GM12878 (cell line): ENCODE measurements at regions not wholly inside any gene's neighbourhood (a gene's known extent, or its start where the extent isn't known, plus 50 kb on each side); places are given as distances from the start of the nearest gene placed in this dataset.

ENCODE experiments used
- ATAC-seq: fragments of 200-7000 bp; cut with Tn5 transposase; 3 replicates; pipeline ENCODE4 v1.9.1; 2020; ENCODE audit warnings: mild to moderate bottlenecking, moderate library complexity
- BruUV-seq: library from RNA; stranded (reverse); fragments of 400-500 nt; replicated peaks from 2 replicates; lab custom pipeline; 2021; lab: Mats Ljungman, UMichigan
- CTCF ChIA-PET: fragments of 300-600 bp; sonication (Branson Sonifier 250); formaldehyde crosslinking; extraction: SDS; loops from one replicate; lab custom pipeline; 2021; ENCODE audit warnings: inconsistent platforms; lab: Yijun Ruan, JAX
- POLR2A ChIA-PET: fragments of 350-600 bp; formaldehyde crosslinking; extraction: SDS; loops from one replicate; lab custom pipeline; 2021; ENCODE audit warnings: inconsistent platforms; lab: Charles Lee
- RAD21 ChIA-PET: fragments of 300-600 bp; sonication (Branson Sonifier 250); formaldehyde crosslinking; loops from one replicate; lab custom pipeline; 2023; ENCODE audit warnings: antibody characterized with exemption; ENCODE audit not compliant: unreplicated experiment; lab: Charles Lee
- SMC1A ChIA-PET: fragments of 300-600 bp; sonication (Branson Sonifier 250); formaldehyde crosslinking; loops from one replicate; lab custom pipeline; 2023; ENCODE audit not compliant: unreplicated experiment, uncharacterized antibody; lab: Charles Lee
- DNase-seq: peaks from one replicate; pipeline ENCODE4 v3.0.0-alpha.2; 2011; ENCODE audit warnings: low read depth, low spot score
- FAIRE-seq: peaks from 3 replicates; lab custom pipeline; 2011; peaks lifted over from hg19 to GRCh38; lab: Jason Lieb, UNC
- H2AFZ ChIP-seq: 2 replicates; pipeline ENCODE4 v1.6.0; 2011; ENCODE audit warnings: low read depth, low read length, control low read depth; ENCODE audit not compliant: control insufficient read depth
- H3K27ac ChIP-seq: 2 replicates; pipeline ENCODE4 v1.5.1; 2011; ENCODE audit warnings: control low read depth; ENCODE audit not compliant: control insufficient read depth, insufficient read depth
- H3K27me3 ChIP-seq, 2 experiments: replicated peaks in 1 of 2; 2 replicates each; pipeline versions ENCODE4 v1.6.0 to v1.6.1; 2011; ENCODE audit warnings: low read length in 1 of 2; ENCODE audit not compliant: control insufficient read depth in 2 of 2, insufficient read depth in 2 of 2
- H3K36me3 ChIP-seq, 2 experiments: 2 replicates each; pipeline ENCODE4 v1.5.1; 2011; ENCODE audit warnings: low read length in 1 of 2; ENCODE audit not compliant: control insufficient read depth in 2 of 2, insufficient read depth in 2 of 2
- H3K4me1 ChIP-seq: 2 replicates; pipeline ENCODE4 v1.6.1; 2011; ENCODE audit warnings: mild to moderate bottlenecking, low read length, moderate library complexity, mixed read lengths; ENCODE audit not compliant: control insufficient read depth, insufficient read depth
- H3K4me2 ChIP-seq: 2 replicates; pipeline ENCODE4 v1.6.0; 2011; ENCODE audit warnings: control low read depth; ENCODE audit not compliant: control insufficient read depth, insufficient read depth
- H3K4me3 ChIP-seq: fragments of 200-600 bp; sonication (generic); 2 replicates; pipeline ENCODE4 v1.5.1; 2016
- H3K79me2 ChIP-seq: 2 replicates; pipeline ENCODE4 v1.6.0; 2011; ENCODE audit warnings: low read length; ENCODE audit not compliant: control insufficient read depth, insufficient read depth
- H3K9ac ChIP-seq: 2 replicates; pipeline ENCODE4 v1.8.0; 2011; ENCODE audit warnings: low read length, control low read depth, mixed read lengths; ENCODE audit not compliant: control insufficient read depth, insufficient read depth
- H3K9me3 ChIP-seq: replicated peaks from 3 replicates; pipeline ENCODE4 v1.5.1; 2011; ENCODE audit warnings: mild to moderate bottlenecking, low read length; ENCODE audit not compliant: control insufficient read depth, insufficient read depth
- H4K20me1 ChIP-seq: 2 replicates; pipeline ENCODE4 v1.6.0; 2011; ENCODE audit not compliant: control insufficient read depth, insufficient read depth
- CBX5 ChIP-seq: sonication (generic); IDR thresholded peaks from 2 replicates; pipeline ENCODE4 v1.6.1; 2016; ENCODE audit warnings: low read depth, moderate library complexity, mild to moderate bottlenecking, inconsistent platforms
- CREM ChIP-seq: IDR thresholded peaks from 2 replicates; pipeline ENCODE4 v1.6.1; 2014; ENCODE audit warnings: antibody characterized with exemption, low read depth
- ELK1 ChIP-seq: IDR thresholded peaks from 2 replicates; pipeline ENCODE4 v1.6.1; 2012; ENCODE audit warnings: low read depth, low read length, improper control_type of control experiment
- SKIL ChIP-seq: fragments of 450-650 bp; IDR thresholded peaks from 2 replicates; pipeline ENCODE4 v1.6.1; 2017; ENCODE audit warnings: mild to moderate bottlenecking, low read depth, inconsistent platforms; ENCODE audit not compliant: poor library complexity, severe bottlenecking
- SMC3 ChIP-seq: IDR thresholded peaks from 2 replicates; pipeline ENCODE4 v1.6.1; 2011; ENCODE audit warnings: low read length, improper control_type of control experiment, borderline replicate concordance
- SP1 ChIP-seq: IDR thresholded peaks from one replicate; pipeline ENCODE4 v1.6.1; 2011; ENCODE audit warnings: low read depth, low read length
- WGBS: methylation state at CpG from one replicate; pipeline ENCODE4 v1.1.6; 2016; ENCODE audit warnings: low lambda C conversion rate; ENCODE audit not compliant: insufficient replicate concordance, insufficient coverage; ENCODE audit errors: missing lambda C conversion rate; 5-methylcytosine and 5-hydroxymethylcytosine counted together
- in situ Hi-C: fragments of 300-500 bp; cut with MboI; formaldehyde crosslinking; loops from 9 replicates; pipeline ENCODE4 v1.14.3; 2018; ENCODE audit warnings: mixed read lengths
- intact Hi-C: fragments of 100-400 bp; cut with micrococcal nuclease; formaldehyde crosslinking; loops from one replicate; pipeline ENCODE4 v1.14.2; 2022; ENCODE audit not compliant: unreplicated experiment

- RAD21 ChIA-PET: no interaction called here
- Histone ChIP-seq H3K9me3 (no peaks in the 10 kb centered on the region), H3K4me2 (no peak overlapping the region), H3K27ac (no peak overlapping the region), H3K4me3 (no peak overlapping the region), H3K27me3 (no peaks in the 10 kb centered on the region; a peak in 2 of 4 replicates), H4K20me1 (peaks cover 4% of the 10 kb centered on the region; the same call in 1 of the 2 replicates), H3K79me2 (no peaks in the 10 kb centered on the region), H2AFZ (no peak overlapping the region), H3K4me1 (no peaks in the 10 kb centered on the region), H3K36me3 (no peaks in the 10 kb centered on the region), H3K9ac (no peak overlapping the region)
- WGBS: 6% methylated on average over 2 of the region's 2 CpGs
- CTCF ChIA-PET: no interaction called here
- DNase-seq (no peak), ATAC-seq (no peak), FAIRE-seq (no peak)
- in situ Hi-C loops (no loop called here), intact Hi-C loops (no loop called here)
- SMC1A ChIA-PET: no interaction called here
- POLR2A ChIA-PET: no interaction called here
- TF ChIP-seq SKIL (no peak), ELK1 (no peak), CBX5 (no peak), SP1 (no peak), CREM (no peak), SMC3 (no peak)
- no TSS peak for BruUV-seq
These were observed 152.0 kb downstream of the RPS24 start for GRCh38 chr10:78185693-78186055.
